Ovary (tissue), 7 donors: ENCODE measurements at regions not wholly inside any gene's neighbourhood (a gene's known extent, or its start where the extent isn't known, plus 50 kb on each side); places are given as distances from the start of the nearest gene placed in this dataset.

Source experiments
- DNase-seq, 5 donors: peaks; one replicate each; pipeline ENCODE4 v3.0.0-alpha.2; 2019 to 2020
- H3K27ac ChIP-seq, 2 donors: fragments of 200-600 bp; one replicate each; pipeline versions ENCODE4 v1.5.1 to v1.8.0; 2019 to 2022
- H3K27me3 ChIP-seq: fragments of 200-600 bp; one replicate; pipeline ENCODE4 v1.8.0; 2022
- H3K36me3 ChIP-seq: fragments of 200-600 bp; sonication (generic); one replicate; pipeline ENCODE4 v1.5.1; 2019
- H3K4me1 ChIP-seq: one replicate; pipeline ENCODE4 v1.8.1; 2013; ENCODE audit warnings: mild to moderate bottlenecking, moderate library complexity; ENCODE audit not compliant: insufficient read depth
- H3K4me3 ChIP-seq: fragments of 200-600 bp; sonication (generic); one replicate; pipeline ENCODE4 v1.5.1; 2017
- H3K9me3 ChIP-seq, 2 donors: fragments of 200-600 bp in 1 of 2; sonication (generic) in 1 of 2; one replicate each; pipeline versions ENCODE4 v1.5.1 to v1.8.1; 2013 to 2019; ENCODE audit warnings: mild to moderate bottlenecking in 1 of 2, moderate library complexity in 1 of 2
- CTCF ChIP-seq, 3 donors: fragments of 450-650 bp in 2 of 3; fragments of 200-600 bp in 1 of 3; IDR thresholded peaks; one replicate each; pipeline versions ENCODE4 v1.5.1 to v1.8.0; 2016 to 2022; ENCODE audit warnings: antibody characterized with exemption in 3 of 3, mild to moderate bottlenecking in 1 of 3
- EP300 ChIP-seq: sonication (generic); formaldehyde crosslinking; IDR thresholded peaks from one replicate; pipeline ENCODE4 v1.6.1; 2017; ENCODE audit warnings: antibody characterized with exemption
- POLR2A ChIP-seq: fragments of 450-650 bp; IDR thresholded peaks from one replicate; pipeline ENCODE4 v1.6.1; 2017; ENCODE audit warnings: antibody characterized with exemption, mild to moderate bottlenecking, moderate library complexity
- WGBS, 3 donors: extraction: QIAGEN DNeasy Blood & Tissue Kit in 1 of 3; methylation state at CpG; one replicate each; pipeline versions ENCODE4 v1.1.5 to v1.1.7; 2013 to 2017; 5-methylcytosine and 5-hydroxymethylcytosine counted together
- intact Hi-C, 4 donors: fragments of 100-400 bp; cut with DNase I; formaldehyde crosslinking; loops; one replicate each; pipeline versions ENCODE4 v1.11.0 to v1.15.1; 2022 to 2023
- donor health status: DM: no; HTN: no; CAD: no; lungs with moderate emphysema.
- donor health status: DM: no; HTN: no; CAD: no.
- donor health status: Bipolar disorder and iron deficiency.
- donor health status: DM: no; HTN: no; CAD: no.
- donor health status: DM: yes; HTN: yes; CAD: no.

DNA sequence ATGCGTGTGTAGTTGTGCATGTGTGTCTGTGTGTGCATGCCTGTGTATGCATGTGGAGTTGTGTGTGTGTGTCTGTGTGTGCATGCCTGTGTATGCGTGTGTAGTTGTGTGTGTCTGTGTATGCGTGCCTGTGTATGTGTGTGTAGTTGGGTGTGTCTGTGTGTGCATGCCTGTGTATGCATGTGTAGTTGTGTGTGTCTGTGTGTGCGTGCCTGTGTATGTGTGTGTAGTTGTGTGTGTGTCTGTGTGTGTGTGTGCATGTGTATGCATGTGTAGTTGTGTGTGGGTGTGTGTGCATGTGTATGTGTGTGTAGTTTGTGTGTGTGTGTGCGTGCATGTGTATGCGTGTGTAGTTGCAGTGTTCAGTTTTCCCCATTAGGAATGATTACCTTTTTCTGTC lies 162.0 kb downstream of the URB2 start:
- TF ChIP-seq EP300 = no peak
- no peak for TF ChIP-seq POLR2A
- TF ChIP-seq CTCF (IDR thresholded peaks at IDR 0.05) = no peak
- H3K27me3 ChIP-seq = no peaks in the 10 kb centered on the region
- DNase-seq = no peak
- H3K4me1 ChIP-seq = no peaks in the 10 kb centered on the region
- no peaks in the 10 kb centered on the region for H3K36me3 ChIP-seq
- WGBS, 3 donors = 78 to 96% (median 86%) methylated on average over 6 of the region's 6 CpGs
- intact Hi-C loops = no loop called here
- H3K27ac ChIP-seq = no peak overlapping the region
- H3K9me3 ChIP-seq = no peaks in the 10 kb centered on the region
- no peak overlapping the region for H3K4me3 ChIP-seq

DNA sequence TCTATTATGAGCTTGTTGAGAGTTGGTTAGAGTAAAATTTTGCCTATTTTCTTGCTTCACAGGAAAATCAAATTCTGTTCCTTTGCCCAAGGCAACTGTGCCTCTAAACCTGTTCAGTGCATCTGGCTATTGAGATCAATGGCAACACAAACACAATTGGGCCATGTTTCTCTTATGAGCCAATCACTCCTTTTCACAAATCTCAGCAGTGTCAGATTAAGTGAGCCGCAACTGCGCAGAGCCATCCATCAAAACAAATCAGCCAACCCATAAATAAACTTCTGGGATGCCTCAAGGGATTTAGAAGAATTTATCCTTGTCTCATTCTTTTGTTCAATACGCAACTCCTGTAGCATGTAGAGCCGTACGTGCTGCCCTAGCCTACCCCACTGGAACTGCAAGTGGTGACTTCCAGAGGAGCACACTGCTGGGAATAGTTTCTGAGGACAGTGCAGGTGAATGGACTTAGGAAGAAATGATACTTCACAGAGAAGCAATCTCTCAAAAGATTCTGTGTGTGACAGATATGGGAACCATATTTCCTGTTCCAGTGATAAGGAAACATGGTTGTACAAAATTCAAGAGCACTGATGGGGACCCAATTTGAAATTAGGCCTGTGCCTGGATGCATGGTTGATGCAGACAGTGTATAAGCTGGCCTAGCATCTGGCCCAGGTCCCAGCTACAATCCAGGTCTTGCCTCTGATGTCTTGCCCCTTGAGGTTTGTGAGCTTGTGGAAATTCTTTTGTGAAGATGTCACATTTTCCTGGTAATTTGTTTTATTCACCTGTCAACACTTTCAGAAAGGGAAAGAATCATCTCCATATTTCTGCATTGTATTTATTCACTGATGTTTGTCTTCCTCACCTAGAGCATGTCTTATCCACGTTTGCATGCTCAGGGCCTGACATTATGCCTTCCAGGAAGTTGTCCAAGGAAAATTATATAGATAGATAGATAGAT lies 166.2 kb downstream of the URB2 start:
- H3K27ac ChIP-seq = no peak overlapping the region
- H3K4me3 ChIP-seq = no peak overlapping the region
- no peak for DNase-seq
- intact Hi-C loops = no loop called here
- TF ChIP-seq EP300 (no peak), POLR2A (no peak), CTCF (IDR thresholded peaks at IDR 0.05) (no peak)
- no peaks in the 10 kb centered on the region for H3K4me1 ChIP-seq
- no peaks in the 10 kb centered on the region for H3K36me3 ChIP-seq
- 81 to 87% (median 84%) methylated on average over 6 of the region's 6 CpGs for WGBS, 3 donors
- H3K27me3 ChIP-seq = no peaks in the 10 kb centered on the region
- no peaks in the 10 kb centered on the region for H3K9me3 ChIP-seq

- TF ChIP-seq POLR2A = no peak
- no peaks in the 10 kb centered on the region for H3K4me1 ChIP-seq
- DNase-seq = no peak
- intact Hi-C loops = no loop called here
- no peak overlapping the region for H3K4me3 ChIP-seq
- H3K9me3 ChIP-seq = no peaks in the 10 kb centered on the region
- WGBS, 3 donors = 76 to 84% (median 79%) methylated on average over 5 of the region's 5 CpGs
- no peaks in the 10 kb centered on the region for H3K27me3 ChIP-seq
- no peak overlapping the region for H3K27ac ChIP-seq
- H3K36me3 ChIP-seq = no peaks in the 10 kb centered on the region
Measured at GRCh38 chr1:229793488-229793887, 167.4 kb downstream of the URB2 start.

GRCh38 chr1:229798558-229798957 lies 172.5 kb downstream of the URB2 start:
- intact Hi-C loops = no loop called here
- TF ChIP-seq CTCF (IDR thresholded peaks at IDR 0.05) (no peak), POLR2A (no peak), EP300 (no peak)
- Histone ChIP-seq H3K27ac (no peak overlapping the region), H3K4me3 (no peak overlapping the region), H3K36me3 (no peaks in the 10 kb centered on the region), H3K4me1 (no peaks in the 10 kb centered on the region), H3K9me3 (no peaks in the 10 kb centered on the region), H3K27me3 (no peaks in the 10 kb centered on the region)
- 96 to 98% (median 97%) methylated on average over 3 of the region's 3 CpGs for WGBS, 3 donors
- no peak for DNase-seq

DNA sequence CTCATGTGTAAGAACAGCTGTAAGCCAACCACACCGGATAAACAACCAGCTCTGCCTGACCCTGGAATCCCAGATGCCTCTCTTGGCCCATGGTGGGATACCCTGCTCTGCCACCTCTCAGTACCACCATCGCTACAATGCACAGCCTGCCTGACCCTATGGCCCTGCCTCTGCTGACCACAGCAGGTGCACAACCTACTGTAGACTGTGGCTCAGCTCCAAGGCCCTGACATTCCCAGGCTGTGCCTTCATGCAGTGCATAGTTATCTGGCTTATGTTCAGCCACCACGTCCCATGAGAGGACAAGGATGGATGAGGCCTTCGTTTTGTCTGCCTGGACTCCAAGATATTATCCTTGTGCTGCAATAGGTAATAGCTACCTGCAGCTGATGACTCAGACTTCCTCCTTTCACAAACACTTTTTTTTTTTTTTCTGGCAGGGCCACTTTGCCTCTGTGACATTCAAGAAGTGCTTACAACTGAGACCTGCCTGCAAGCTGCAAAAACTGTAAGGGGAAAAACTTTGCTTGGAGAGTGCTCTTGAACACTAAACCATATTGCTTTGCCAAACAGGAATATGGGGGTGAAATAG lies 177.7 kb downstream of the URB2 start:
- intact Hi-C loops = no loop called here
- TF ChIP-seq CTCF (IDR thresholded peaks at IDR 0.05) (no peak), POLR2A (no peak), EP300 (no peak)
- WGBS, 3 donors = 80 to 92% (median 92%) methylated on average over 4 of the region's 4 CpGs

More for the DNA sequence above, 177.7 kb downstream of the URB2 start:
- H3K36me3 ChIP-seq = no peaks in the 10 kb centered on the region
- DNase-seq = no peak
- no peak overlapping the region for H3K4me3 ChIP-seq
- no peak overlapping the region for H3K27ac ChIP-seq
- no peaks in the 10 kb centered on the region for H3K27me3 ChIP-seq
- H3K9me3 ChIP-seq = peaks cover 0 to 9% of the 10 kb centered on the region in 2 donors
- no peaks in the 10 kb centered on the region for H3K4me1 ChIP-seq
